ENCODE measurements at regions not wholly inside any gene's neighbourhood (a gene's known extent, or its start where the extent isn't known, plus 50 kb on each side); places are given as distances from the start of the nearest gene placed in this dataset.
"Not testable (repeated sequence)": the region's sequence is repeated elsewhere in the genome, so short reads cannot be mapped to it uniquely, and the experiment has no call there.

DNA sequence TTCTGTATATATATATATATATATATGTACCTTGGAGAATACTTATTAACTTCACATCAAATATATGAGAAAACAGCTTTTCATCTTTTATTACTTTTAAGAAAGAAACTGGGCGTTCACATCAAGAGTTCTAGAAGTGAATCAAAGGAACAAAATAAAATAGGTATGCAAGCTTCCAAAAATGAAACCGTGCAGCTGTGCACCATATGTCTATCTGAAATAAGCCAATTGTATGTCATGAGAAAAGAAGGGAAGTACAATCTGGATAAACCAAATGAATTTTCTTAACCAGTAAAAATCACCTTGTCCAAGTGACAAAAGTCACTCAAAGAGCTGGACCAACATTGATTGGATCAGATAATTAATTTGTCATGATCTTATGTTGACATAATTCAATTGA, 405.4 kb upstream of the TECRL start:
- TF ChIP-seq, protein P1, sequence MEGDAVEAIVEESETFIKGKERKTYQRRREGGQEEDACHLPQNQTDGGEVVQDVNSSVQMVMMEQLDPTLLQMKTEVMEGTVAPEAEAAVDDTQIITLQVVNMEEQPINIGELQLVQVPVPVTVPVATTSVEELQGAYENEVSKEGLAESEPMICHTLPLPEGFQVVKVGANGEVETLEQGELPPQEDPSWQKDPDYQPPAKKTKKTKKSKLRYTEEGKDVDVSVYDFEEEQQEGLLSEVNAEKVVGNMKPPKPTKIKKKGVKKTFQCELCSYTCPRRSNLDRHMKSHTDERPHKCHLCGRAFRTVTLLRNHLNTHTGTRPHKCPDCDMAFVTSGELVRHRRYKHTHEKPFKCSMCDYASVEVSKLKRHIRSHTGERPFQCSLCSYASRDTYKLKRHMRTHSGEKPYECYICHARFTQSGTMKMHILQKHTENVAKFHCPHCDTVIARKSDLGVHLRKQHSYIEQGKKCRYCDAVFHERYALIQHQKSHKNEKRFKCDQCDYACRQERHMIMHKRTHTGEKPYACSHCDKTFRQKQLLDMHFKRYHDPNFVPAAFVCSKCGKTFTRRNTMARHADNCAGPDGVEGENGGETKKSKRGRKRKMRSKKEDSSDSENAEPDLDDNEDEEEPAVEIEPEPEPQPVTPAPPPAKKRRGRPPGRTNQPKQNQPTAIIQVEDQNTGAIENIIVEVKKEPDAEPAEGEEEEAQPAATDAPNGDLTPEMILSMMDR (IDR thresholded peaks at IDR 0.05; ENCODE audit: borderline replicate concordance, control extremely low read depth, extremely low read depth, insufficient read depth, missing control alignments): no peak
- no peak for DNase-seq (ENCODE audit: low spot score)
- in situ Hi-C loops (cut with MboI; ENCODE audit: low sequenced_read_pairs, unreplicated experiment): no loop called here

- TF ChIP-seq, protein P1 (IDR thresholded peaks at IDR 0.05; ENCODE audit: borderline replicate concordance, control extremely low read depth, extremely low read depth, insufficient read depth, missing control alignments): no peak
- DNase-seq (ENCODE audit: low spot score): no peak
- in situ Hi-C loops (cut with MboI; ENCODE audit: low sequenced_read_pairs, unreplicated experiment): no loop called here
Observed at GRCh38 chr4:64807821-64808220, 398.6 kb upstream of the TECRL start.

- TF ChIP-seq, protein P1 (IDR thresholded peaks at IDR 0.05; ENCODE audit: borderline replicate concordance, control extremely low read depth, extremely low read depth, insufficient read depth, missing control alignments): no peak
- no peak for DNase-seq (ENCODE audit: low spot score)
- in situ Hi-C loops (cut with MboI; ENCODE audit: low sequenced_read_pairs, unreplicated experiment): no loop called here
Observed at GRCh38 chr4:64799751-64800150, 390.5 kb upstream of the TECRL start.

DNA sequence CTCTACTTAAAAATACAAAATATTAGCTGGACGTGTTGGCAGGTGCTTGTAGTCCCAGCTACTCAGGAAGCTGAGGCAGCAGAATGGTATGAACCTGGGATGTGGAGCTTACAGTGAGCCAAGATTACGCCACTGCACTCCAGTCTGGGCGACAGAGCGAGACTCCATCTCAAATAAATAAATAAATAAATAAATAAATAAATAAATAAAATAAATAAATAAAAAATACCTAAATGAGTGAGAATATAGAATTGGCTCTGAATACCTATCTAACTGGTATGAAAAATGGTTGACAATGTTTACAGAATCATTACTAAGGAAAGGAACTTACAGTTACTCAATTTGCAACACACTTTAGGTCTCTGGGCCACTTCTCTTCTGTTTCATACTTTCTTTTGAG, 389.6 kb upstream of the TECRL start:
- in situ Hi-C loops (cut with MboI; ENCODE audit: low sequenced_read_pairs, unreplicated experiment); DNase-seq (ENCODE audit: low spot score): not testable (repeated sequence)

- no peak for DNase-seq (ENCODE audit: low spot score)
- in situ Hi-C loops (cut with MboI; ENCODE audit: low sequenced_read_pairs, unreplicated experiment): no loop called here
- TF ChIP-seq, protein P1 (IDR thresholded peaks at IDR 0.05; ENCODE audit: borderline replicate concordance, control extremely low read depth, extremely low read depth, insufficient read depth, missing control alignments): no peak
Observed at GRCh38 chr4:64796581-64796980, 387.3 kb upstream of the TECRL start.

DNA sequence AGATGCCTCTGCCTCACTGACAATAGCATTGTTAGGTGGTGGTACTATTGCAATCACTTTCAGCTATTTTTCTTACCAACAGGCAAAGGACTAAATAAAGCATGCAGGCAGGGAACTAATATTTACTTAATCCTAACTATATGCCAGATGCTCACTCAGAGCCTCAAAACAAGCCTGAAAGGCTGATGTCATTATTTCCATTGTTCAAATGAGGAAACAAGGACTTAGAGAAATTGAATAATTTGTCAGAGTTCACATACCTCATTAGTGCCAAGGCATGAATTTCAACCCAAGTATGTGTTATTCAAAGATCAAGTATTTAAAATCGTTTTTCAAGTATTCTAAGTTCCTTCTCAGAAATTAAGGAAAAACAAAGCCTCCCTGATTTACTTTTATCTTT, 374.9 kb upstream of the TECRL start:
- no peak for DNase-seq (ENCODE audit: low spot score)
- in situ Hi-C loops (cut with MboI; ENCODE audit: low sequenced_read_pairs, unreplicated experiment): no loop called here
- TF ChIP-seq, protein P1 (IDR thresholded peaks at IDR 0.05; ENCODE audit: borderline replicate concordance, control extremely low read depth, extremely low read depth, insufficient read depth, missing control alignments): no peak

- TF ChIP-seq, protein P1 (IDR thresholded peaks at IDR 0.05; ENCODE audit: borderline replicate concordance, control extremely low read depth, extremely low read depth, insufficient read depth, missing control alignments): peak; percentile 5
- in situ Hi-C loops (cut with MboI; ENCODE audit: low sequenced_read_pairs, unreplicated experiment): no loop called here
- DNase-seq (ENCODE audit: low spot score): peak; percentile 19
Observed at GRCh38 chr4:64781737-64782326, 372.6 kb upstream of the TECRL start.

All from GM13976 (cell line).